ENCODE measurements at regions not wholly inside any gene's neighbourhood (a gene's known extent, or its start where the extent isn't known, plus 50 kb on each side); places are given as distances from the start of the nearest gene placed in this dataset.

DNA sequence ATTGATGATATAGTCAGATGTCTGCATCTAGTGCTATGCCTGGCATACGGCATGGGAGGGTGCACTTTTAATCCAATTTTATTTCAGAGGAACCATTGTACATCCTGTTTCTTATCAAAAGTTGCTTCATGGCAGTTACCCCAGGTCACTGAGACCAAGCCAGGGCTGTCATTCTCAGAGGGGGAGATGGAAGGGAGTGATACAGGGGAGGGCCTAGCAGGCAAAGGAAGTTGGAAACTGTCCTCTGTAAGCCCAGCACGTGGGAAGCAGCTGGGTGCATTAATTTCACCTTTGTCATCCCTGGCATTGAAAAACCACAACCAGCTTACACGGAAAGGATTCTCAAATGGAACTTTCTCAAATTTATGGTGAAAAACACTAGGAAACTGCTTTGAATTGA lies 458.7 kb upstream of the ADAMTS5 start:
- Histone ChIP-seq H3K36me3 (no peaks in the 10 kb centered on the region), H3K27ac (peak overlapping the region in 3 of 4 donors; percentile 36 to 51 (median 45)), H3K27me3 (no peaks in the 10 kb centered on the region), H3K4me1 (peaks cover 0 to 12% (median 6%) of the 10 kb centered on the region in 3 donors), H3K9me3 (no peaks in the 10 kb centered on the region), H3K4me3 (no peak overlapping the region)
- TF ChIP-seq, protein P1, sequence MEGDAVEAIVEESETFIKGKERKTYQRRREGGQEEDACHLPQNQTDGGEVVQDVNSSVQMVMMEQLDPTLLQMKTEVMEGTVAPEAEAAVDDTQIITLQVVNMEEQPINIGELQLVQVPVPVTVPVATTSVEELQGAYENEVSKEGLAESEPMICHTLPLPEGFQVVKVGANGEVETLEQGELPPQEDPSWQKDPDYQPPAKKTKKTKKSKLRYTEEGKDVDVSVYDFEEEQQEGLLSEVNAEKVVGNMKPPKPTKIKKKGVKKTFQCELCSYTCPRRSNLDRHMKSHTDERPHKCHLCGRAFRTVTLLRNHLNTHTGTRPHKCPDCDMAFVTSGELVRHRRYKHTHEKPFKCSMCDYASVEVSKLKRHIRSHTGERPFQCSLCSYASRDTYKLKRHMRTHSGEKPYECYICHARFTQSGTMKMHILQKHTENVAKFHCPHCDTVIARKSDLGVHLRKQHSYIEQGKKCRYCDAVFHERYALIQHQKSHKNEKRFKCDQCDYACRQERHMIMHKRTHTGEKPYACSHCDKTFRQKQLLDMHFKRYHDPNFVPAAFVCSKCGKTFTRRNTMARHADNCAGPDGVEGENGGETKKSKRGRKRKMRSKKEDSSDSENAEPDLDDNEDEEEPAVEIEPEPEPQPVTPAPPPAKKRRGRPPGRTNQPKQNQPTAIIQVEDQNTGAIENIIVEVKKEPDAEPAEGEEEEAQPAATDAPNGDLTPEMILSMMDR (IDR thresholded peaks at IDR 0.05): no peak
- no peak for TF ChIP-seq POLR2A (IDR thresholded peaks at IDR 0.05)
- no peak for DNase-seq
- WGBS, 2 donors: 52 to 61% methylated on average over 3 of the region's 3 CpGs
- intact Hi-C loops (cut with DNase I): no loop called here

DNA sequence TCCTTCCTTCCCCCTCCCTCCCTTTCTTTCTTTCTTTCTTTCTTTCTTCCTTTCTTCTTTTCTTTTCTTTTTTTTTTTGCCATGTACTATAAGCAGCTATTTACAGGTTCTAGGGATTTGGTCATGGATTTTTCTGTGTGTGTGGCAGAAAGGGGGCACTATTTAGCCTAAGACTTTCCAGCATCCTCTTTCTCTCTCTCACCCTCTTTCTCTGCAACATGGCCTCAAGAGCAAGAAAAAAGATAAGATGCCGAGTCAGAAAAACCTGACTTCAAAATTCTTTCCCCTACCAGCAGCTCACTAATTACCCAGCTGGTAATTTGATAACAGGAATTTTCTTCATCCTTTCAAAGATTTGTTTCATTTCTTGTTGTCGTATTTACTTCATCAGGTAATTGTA lies 458.3 kb upstream of the ADAMTS5 start:
- Histone ChIP-seq H3K27me3 (no peaks in the 10 kb centered on the region), H3K27ac (peak overlapping the region in 3 of 4 donors; percentile 36 to 51 (median 45)), H3K9me3 (no peaks in the 10 kb centered on the region), H3K4me3 (no peak overlapping the region), H3K36me3 (no peaks in the 10 kb centered on the region), H3K4me1 (peaks cover 0 to 12% (median 6%) of the 10 kb centered on the region in 3 donors)
- intact Hi-C loops (cut with DNase I): no loop called here
- WGBS, 2 donors: 81 to 90% methylated on average over 2 of the region's 2 CpGs
- no peak for TF ChIP-seq POLR2A (IDR thresholded peaks at IDR 0.05)
- TF ChIP-seq, protein P1 (IDR thresholded peaks at IDR 0.05): no peak
- no peak for DNase-seq

DNA sequence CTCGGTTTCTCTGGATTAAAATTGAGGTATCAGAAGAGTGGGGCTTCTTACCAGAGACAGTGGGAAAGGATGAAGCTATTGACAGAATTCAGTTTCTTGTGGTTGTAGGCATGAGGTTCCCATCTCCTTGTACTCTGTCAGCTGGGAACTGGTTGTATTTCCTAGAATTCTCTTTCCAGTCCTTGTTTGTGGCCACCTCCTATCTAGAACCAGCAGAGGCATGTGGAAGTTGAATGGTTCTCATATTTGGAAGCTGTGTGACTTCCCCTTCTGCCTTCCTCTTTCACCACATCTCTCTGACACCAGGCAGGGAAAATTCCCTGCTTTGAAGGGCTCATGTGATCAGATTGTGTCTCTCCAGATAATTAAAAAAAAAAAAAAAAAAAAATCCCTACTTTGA lies 457.7 kb upstream of the ADAMTS5 start:
- Histone ChIP-seq H3K27ac (peak overlapping the region in 2 of 4 donors; percentile 32 to 66), H3K27me3 (no peaks in the 10 kb centered on the region), H3K9me3 (no peaks in the 10 kb centered on the region), H3K4me3 (no peak overlapping the region), H3K4me1 (peaks cover 0 to 12% (median 6%) of the 10 kb centered on the region in 3 donors), H3K36me3 (no peaks in the 10 kb centered on the region)
- no peak for DNase-seq
- intact Hi-C loops (cut with DNase I): no loop called here
- 80 to 83% methylated on average over 1 of the region's 1 CpG for WGBS, 2 donors
- TF ChIP-seq POLR2A (IDR thresholded peaks at IDR 0.05): no peak
- TF ChIP-seq, protein P1 (IDR thresholded peaks at IDR 0.05): no peak

DNA sequence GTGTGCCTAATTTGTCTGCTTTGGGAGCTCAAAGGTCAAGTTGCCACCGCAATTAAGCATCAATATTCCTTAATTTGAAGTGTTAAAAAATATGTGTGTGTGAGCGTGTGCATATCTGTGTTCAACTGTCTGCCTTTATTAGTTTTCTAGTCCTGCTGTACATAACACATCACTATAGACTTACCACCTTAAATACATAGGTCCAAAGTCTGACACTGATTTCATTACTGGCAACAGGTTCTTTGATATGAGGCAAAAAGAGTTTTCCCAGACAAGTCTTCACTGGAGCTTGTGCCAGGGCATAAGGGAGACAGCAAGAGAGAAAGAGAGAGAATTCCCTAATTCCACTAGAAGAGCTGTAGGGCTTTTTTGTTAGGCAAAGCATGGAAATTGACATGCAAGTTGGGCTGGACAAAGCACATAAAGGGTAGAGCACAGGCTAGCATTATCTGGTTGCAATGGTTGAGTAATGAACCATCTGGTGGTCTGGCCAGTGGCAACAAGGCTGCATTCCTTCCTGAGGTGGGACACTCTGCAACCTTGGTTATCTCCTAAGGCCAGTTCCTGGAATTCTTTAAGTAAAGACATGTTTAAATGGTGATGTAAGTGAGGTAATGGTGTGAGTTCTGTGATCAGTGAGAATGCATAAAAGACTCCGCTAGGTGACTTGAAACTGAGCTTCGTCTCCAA lies 457.2 kb upstream of the ADAMTS5 start:
- H3K4me3 ChIP-seq: no peak overlapping the region
- peaks cover 0 to 13% (median 6%) of the 10 kb centered on the region in 3 donors for H3K4me1 ChIP-seq
- no peaks in the 10 kb centered on the region for H3K36me3 ChIP-seq
- TF ChIP-seq POLR2A (IDR thresholded peaks at IDR 0.05): no peak
- TF ChIP-seq, protein P1 (IDR thresholded peaks at IDR 0.05): no peak
- no peaks in the 10 kb centered on the region for H3K27me3 ChIP-seq
- no peak for DNase-seq
- H3K27ac ChIP-seq: peak overlapping the region in 3 of 4 donors; percentile 37 to 66 (median 49)
- no peaks in the 10 kb centered on the region for H3K9me3 ChIP-seq
- WGBS, 2 donors: 83 to 88% methylated on average over 4 of the region's 4 CpGs
- intact Hi-C loops (cut with DNase I): no loop called here

GRCh38 chr21:27423038-27423437 lies 456.1 kb upstream of the ADAMTS5 start:
- TF ChIP-seq, protein P1 (IDR thresholded peaks at IDR 0.05): no peak
- no peak for TF ChIP-seq POLR2A (IDR thresholded peaks at IDR 0.05)
- WGBS, 2 donors: 46 to 65% methylated on average over 3 to 4 of the region's 4 CpGs
- Histone ChIP-seq H3K36me3 (no peaks in the 10 kb centered on the region), H3K27me3 (no peaks in the 10 kb centered on the region), H3K27ac (peak overlapping the region in 3 of 4 donors; percentile 42 to 66 (median 66)), H3K4me1 (peaks cover 0 to 16% (median 6%) of the 10 kb centered on the region in 3 donors), H3K9me3 (no peaks in the 10 kb centered on the region), H3K4me3 (no peak overlapping the region)
- intact Hi-C loops (cut with DNase I): no loop called here
- DNase-seq: no peak
